HUES64 (cell line): ENCODE measurements at regions not wholly inside any gene's neighbourhood (a gene's known extent, or its start where the extent isn't known, plus 50 kb on each side); places are given as distances from the start of the nearest gene placed in this dataset.

Experiments used
- H3K27ac ChIP-seq: 2 replicates; pipeline ENCODE4 v1.7.0; 2013; ENCODE audit warnings: low read depth, low read length, inconsistent platforms
- H3K27me3 ChIP-seq: 2 replicates; pipeline ENCODE4 v1.6.1; 2013; ENCODE audit warnings: mild to moderate bottlenecking, low read length; ENCODE audit not compliant: insufficient read depth
- H3K36me3 ChIP-seq: 2 replicates; pipeline ENCODE4 v1.6.1; 2013; ENCODE audit warnings: mild to moderate bottlenecking, low read length; ENCODE audit not compliant: insufficient read depth
- H3K4me1 ChIP-seq: 2 replicates; pipeline ENCODE4 v1.6.1; 2013; ENCODE audit warnings: mild to moderate bottlenecking, low read length, moderate library complexity; ENCODE audit not compliant: insufficient read depth
- H3K4me3 ChIP-seq: 2 replicates; pipeline ENCODE4 v1.5.1; 2013; ENCODE audit warnings: mild to moderate bottlenecking, low read length, moderate library complexity
- H3K9ac ChIP-seq: 2 replicates; pipeline ENCODE4 v1.6.1; 2013; ENCODE audit warnings: mild to moderate bottlenecking, low read depth, low read length
- H3K9me3 ChIP-seq: 2 replicates; pipeline ENCODE4 v1.6.1; 2013; ENCODE audit warnings: low read depth, low read length; ENCODE audit not compliant: insufficient read depth
- WGBS: fragments of 150-250, 120-280 bp; methylation state at CpG from one replicate; pipeline ENCODE4 v1.1.7; 2013; ENCODE audit warnings: missing lambda C conversion rate; 5-methylcytosine and 5-hydroxymethylcytosine counted together

GRCh38 chr10:36173364-36173763 lies 531.3 kb upstream of the FZD8 start:
- Histone ChIP-seq H3K4me3 (no peak overlapping the region), H3K9me3 (no peaks in the 10 kb centered on the region), H3K4me1 (peaks cover 27% of the 10 kb centered on the region), H3K27me3 (no peaks in the 10 kb centered on the region), H3K27ac (no peak overlapping the region), H3K36me3 (no peaks in the 10 kb centered on the region), H3K9ac (no peak overlapping the region)
- 81% methylated on average over 4 of the region's 4 CpGs for WGBS

GRCh38 chr10:36171953-36172940 lies 530.2 kb upstream of the FZD8 start:
- H3K27me3 ChIP-seq: no peaks in the 10 kb centered on the region
- 94% methylated on average over 10 of the region's 10 CpGs for WGBS
- no peak overlapping the region for H3K27ac ChIP-seq
- no peaks in the 10 kb centered on the region for H3K36me3 ChIP-seq
- no peaks in the 10 kb centered on the region for H3K9me3 ChIP-seq
- H3K4me3 ChIP-seq: no peak overlapping the region
- no peak overlapping the region for H3K9ac ChIP-seq
- peaks cover 29% of the 10 kb centered on the region for H3K4me1 ChIP-seq

GRCh38 chr10:36171556-36171952 lies 529.5 kb upstream of the FZD8 start:
- H3K36me3 ChIP-seq: no peaks in the 10 kb centered on the region
- H3K4me3 ChIP-seq: no peak overlapping the region
- 63% methylated on average over 1 of the region's 1 CpG for WGBS
- H3K9me3 ChIP-seq: no peaks in the 10 kb centered on the region
- no peak overlapping the region for H3K9ac ChIP-seq
- H3K4me1 ChIP-seq: peaks cover 29% of the 10 kb centered on the region
- no peaks in the 10 kb centered on the region for H3K27me3 ChIP-seq
- no peak overlapping the region for H3K27ac ChIP-seq

DNA sequence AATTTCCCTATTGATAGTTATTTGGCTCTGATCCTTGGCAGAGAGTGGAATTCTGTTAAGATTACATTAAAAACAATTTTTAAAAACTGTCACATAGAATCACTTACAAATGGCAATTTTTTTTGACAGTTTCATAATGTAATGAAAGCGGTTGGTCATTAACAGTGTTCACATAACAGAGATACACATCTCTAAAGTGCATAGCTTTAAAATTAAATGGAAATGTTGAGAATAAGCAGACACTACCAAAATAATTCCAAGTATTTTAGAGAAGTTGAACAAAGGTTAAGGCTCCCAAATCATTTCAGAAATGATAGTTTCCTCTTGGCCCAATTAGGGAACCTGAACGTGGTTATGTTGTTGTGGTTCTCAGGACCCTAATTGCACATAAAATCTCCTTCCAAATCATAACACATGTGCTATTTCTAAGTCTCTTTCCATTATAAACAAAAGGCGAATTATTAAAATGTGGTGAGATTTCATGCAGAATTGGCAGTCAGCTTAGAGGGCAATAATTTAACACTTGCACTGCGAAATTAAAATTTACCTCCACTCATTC lies 528.9 kb upstream of the FZD8 start:
- H3K36me3 ChIP-seq: no peaks in the 10 kb centered on the region
- WGBS: 80% methylated on average over 1 of the region's 4 CpGs
- H3K4me1 ChIP-seq: peaks cover 29% of the 10 kb centered on the region

DNA sequence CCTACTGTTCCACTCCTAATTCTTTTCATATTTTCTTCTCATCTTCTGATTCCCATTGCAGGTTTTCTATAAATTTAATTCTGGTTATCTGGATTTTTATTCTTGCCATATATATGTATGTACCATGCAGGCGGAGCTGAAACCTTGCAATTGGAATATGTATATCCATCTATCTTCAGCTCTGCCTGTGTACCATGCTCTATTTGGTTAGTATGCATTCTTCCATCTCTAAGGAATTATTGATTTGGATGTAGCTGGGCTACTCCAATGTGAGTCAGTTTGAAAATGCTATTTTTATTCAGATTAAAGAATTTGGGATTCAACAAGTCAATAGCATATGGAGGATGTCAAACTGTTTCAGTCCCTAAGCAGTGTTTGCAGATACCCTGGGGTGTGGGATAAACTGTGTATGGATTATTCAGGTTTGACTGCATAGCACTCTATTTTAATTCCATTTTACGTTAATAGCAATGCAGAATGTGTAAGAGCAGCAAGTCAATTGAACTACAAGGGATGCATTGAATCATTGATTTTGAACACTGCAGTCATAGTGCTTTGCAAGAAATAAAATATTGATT lies 528.1 kb upstream of the FZD8 start:
- H3K4me3 ChIP-seq: no peak overlapping the region
- H3K4me1 ChIP-seq: peaks cover 31% of the 10 kb centered on the region
- 63% methylated on average over 2 of the region's 2 CpGs for WGBS
- H3K36me3 ChIP-seq: no peaks in the 10 kb centered on the region
- no peaks in the 10 kb centered on the region for H3K9me3 ChIP-seq
- no peak overlapping the region for H3K27ac ChIP-seq
- H3K27me3 ChIP-seq: no peaks in the 10 kb centered on the region
- no peak overlapping the region for H3K9ac ChIP-seq

More for the DNA sequence above, 528.9 kb upstream of the FZD8 start:
- Histone ChIP-seq H3K4me3 (no peak overlapping the region), H3K27ac (no peak overlapping the region), H3K9me3 (no peaks in the 10 kb centered on the region), H3K27me3 (no peaks in the 10 kb centered on the region), H3K9ac (no peak overlapping the region)

DNA sequence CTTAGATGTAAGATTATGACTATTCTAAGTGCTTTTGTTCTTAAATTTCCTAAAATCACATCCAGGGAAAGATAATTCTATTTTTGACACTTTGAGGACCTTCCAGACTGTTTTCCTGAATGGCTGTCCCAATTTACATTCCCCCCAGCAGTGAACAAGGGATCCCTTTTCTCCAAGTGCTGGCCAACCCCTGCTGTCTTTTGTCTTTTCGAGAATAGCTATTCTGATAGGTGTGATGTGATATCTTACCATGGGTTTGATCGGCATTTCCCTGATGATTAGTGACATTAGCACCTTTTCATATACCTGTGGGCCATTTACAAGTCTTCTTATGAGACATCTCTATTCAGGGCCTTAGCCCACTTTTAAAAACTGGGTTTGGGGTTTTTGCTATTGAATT lies 526.7 kb upstream of the FZD8 start:
- no peaks in the 10 kb centered on the region for H3K9me3 ChIP-seq
- H3K36me3 ChIP-seq: no peaks in the 10 kb centered on the region
- H3K4me1 ChIP-seq: peaks cover 32% of the 10 kb centered on the region
- H3K27me3 ChIP-seq: no peaks in the 10 kb centered on the region
- 60% methylated on average over 2 of the region's 2 CpGs for WGBS
- H3K4me3 ChIP-seq: no peak overlapping the region
- no peak overlapping the region for H3K27ac ChIP-seq
- no peak overlapping the region for H3K9ac ChIP-seq

GRCh38 chr10:36164556-36165504 lies 522.7 kb upstream of the FZD8 start:
- Histone ChIP-seq H3K27me3 (no peaks in the 10 kb centered on the region), H3K4me1 (peaks cover 13% of the 10 kb centered on the region; the same call in 1 of the 2 replicates), H3K36me3 (no peaks in the 10 kb centered on the region), H3K4me3 (no peak overlapping the region), H3K9me3 (no peaks in the 10 kb centered on the region), H3K27ac (no peak overlapping the region), H3K9ac (no peak overlapping the region)
- 87% methylated on average over 4 of the region's 4 CpGs for WGBS

DNA sequence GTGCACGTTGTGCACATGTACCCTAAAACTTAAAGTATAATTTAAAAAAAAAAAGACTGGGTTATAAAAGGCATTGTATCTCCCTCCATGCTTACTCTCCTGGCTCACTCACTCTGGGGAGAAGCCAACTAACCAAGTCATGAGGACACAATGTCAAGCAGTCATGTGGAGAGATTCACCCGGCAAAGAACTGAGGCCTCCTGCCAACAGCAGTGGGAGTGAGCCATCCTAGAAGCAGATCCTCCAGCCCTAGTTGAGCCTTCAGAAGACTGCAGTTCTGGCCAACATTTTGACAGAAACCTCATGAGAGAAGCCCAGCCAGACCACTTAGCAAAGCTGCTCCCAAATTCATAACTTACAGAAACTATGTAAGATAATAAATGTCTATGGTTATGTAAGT lies 521.7 kb upstream of the FZD8 start:
- Histone ChIP-seq H3K9ac (no peak overlapping the region), H3K36me3 (no peaks in the 10 kb centered on the region), H3K27ac (no peak overlapping the region), H3K27me3 (no peaks in the 10 kb centered on the region), H3K4me3 (no peak overlapping the region), H3K9me3 (no peaks in the 10 kb centered on the region), H3K4me1 (peaks cover 9% of the 10 kb centered on the region; the same call in 1 of the 2 replicates)
- 96% methylated on average over 1 of the region's 2 CpGs for WGBS

GRCh38 chr10:36157486-36157885 lies 515.4 kb upstream of the FZD8 start:
- H3K27ac ChIP-seq: no peak overlapping the region
- WGBS: 96% methylated on average over 3 of the region's 3 CpGs
- no peak overlapping the region for H3K9ac ChIP-seq
- no peaks in the 10 kb centered on the region for H3K36me3 ChIP-seq
- no peak overlapping the region for H3K4me3 ChIP-seq
- H3K27me3 ChIP-seq: no peaks in the 10 kb centered on the region
- H3K4me1 ChIP-seq: no peaks in the 10 kb centered on the region
- no peaks in the 10 kb centered on the region for H3K9me3 ChIP-seq

DNA sequence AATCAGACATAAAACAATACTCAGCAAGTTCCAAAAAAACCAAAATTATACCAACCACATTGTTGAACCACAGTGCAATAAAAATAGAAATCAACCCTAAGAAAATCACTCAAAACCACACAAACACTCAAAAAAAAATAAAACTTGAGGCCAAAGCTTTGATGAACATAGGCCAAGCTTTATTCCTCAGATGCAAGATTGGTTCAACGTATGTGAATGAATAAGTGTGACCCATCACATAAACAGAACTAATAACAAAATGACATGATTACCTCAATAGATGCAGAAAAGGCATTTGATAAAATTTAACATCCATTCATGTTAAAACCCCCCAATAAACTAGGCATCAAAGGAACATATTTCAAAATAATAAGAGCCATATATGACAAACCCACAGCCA lies 506.1 kb upstream of the FZD8 start:
- no peaks in the 10 kb centered on the region for H3K4me1 ChIP-seq
- no peak overlapping the region for H3K4me3 ChIP-seq
- WGBS: 100% methylated on average over 1 of the region's 1 CpG
- H3K27me3 ChIP-seq: no peaks in the 10 kb centered on the region
- no peaks in the 10 kb centered on the region for H3K36me3 ChIP-seq
- no peaks in the 10 kb centered on the region for H3K9me3 ChIP-seq
- H3K27ac ChIP-seq: no peak overlapping the region
- H3K9ac ChIP-seq: no peak overlapping the region
